PC-3 (cell line): ENCODE measurements at regions not wholly inside any gene's neighbourhood (a gene's known extent, or its start where the extent isn't known, plus 50 kb on each side); places are given as distances from the start of the nearest gene placed in this dataset.

Experiments
- ATAC-seq: fragments of 200-7000 bp; cut with Tn5 transposase; 2 replicates; pipeline ENCODE4 v1.9.1; 2020; ENCODE audit warnings: mild to moderate bottlenecking, moderate library complexity
- BruUV-seq: library from RNA; stranded (reverse); fragments of 400-500 nt; replicated peaks from 2 replicates; lab custom pipeline; 2021; lab: Mats Ljungman, UMichigan
- CTCF ChIA-PET: fragments of 300-600 bp; sonication (Branson Sonifier 250); formaldehyde crosslinking; loops from one replicate; lab custom pipeline; 2022; ENCODE audit warnings: antibody characterized with exemption; lab: Charles Lee
- POLR2A ChIA-PET: fragments of 300-600 bp; sonication (Branson Sonifier 250); formaldehyde crosslinking; loops from one replicate; lab custom pipeline; 2022; ENCODE audit warnings: antibody characterized with exemption; ENCODE audit not compliant: unreplicated experiment; lab: Charles Lee
- DNase-seq: peaks from one replicate; pipeline ENCODE4 v3.0.0-alpha.2; 2015
- H2AFZ ChIP-seq: fragments of 300-600 bp; sonication (generic); 2 replicates; pipeline ENCODE4 v1.6.0; 2016; ENCODE audit warnings: antibody characterized with exemption, low read length
- H3F3A ChIP-seq: fragments of 300-600 bp; sonication (generic); one replicate; pipeline ENCODE4 v1.6.0; 2017; ENCODE audit warnings: antibody characterized with exemption, low read length, control low read depth, mild to moderate bottlenecking; ENCODE audit not compliant: unreplicated experiment
- H3K27ac ChIP-seq: fragments of 300-600 bp; sonication (generic); 2 replicates; pipeline ENCODE4 v1.5.1; 2016; ENCODE audit warnings: mild to moderate bottlenecking, low read length
- H3K27me3 ChIP-seq: fragments of 300-600 bp; sonication (generic); 2 replicates; pipeline ENCODE4 v1.6.1; 2016; ENCODE audit warnings: low read length, mixed read lengths
- H3K36me3 ChIP-seq: fragments of 300-600 bp; sonication (generic); 2 replicates; pipeline ENCODE4 v1.6.1; 2016; ENCODE audit warnings: low read depth, mixed run types, low read length, mixed read lengths
- H3K4me1 ChIP-seq: fragments of 300-600 bp; sonication (generic); 2 replicates; pipeline ENCODE4 v1.5.1; 2016; ENCODE audit warnings: low read length; ENCODE audit not compliant: insufficient read depth
- H3K4me2 ChIP-seq: fragments of 300-600 bp; sonication (generic); 2 replicates; pipeline ENCODE4 v1.6.0; 2016; ENCODE audit warnings: low read length
- H3K4me3 ChIP-seq: fragments of 300-600 bp; sonication (generic); 2 replicates; pipeline ENCODE4 v1.5.1; 2016; ENCODE audit warnings: mild to moderate bottlenecking, low read length, mixed read lengths
- H3K79me2 ChIP-seq: fragments of 300-600 bp; sonication (generic); 2 replicates; pipeline ENCODE4 v1.6.1; 2017; ENCODE audit warnings: low read length, mixed read lengths
- H3K9ac ChIP-seq: fragments of 300-600 bp; sonication (generic); 2 replicates; pipeline ENCODE4 v1.6.0; 2016; ENCODE audit warnings: mild to moderate bottlenecking, low read length
- H3K9me2 ChIP-seq: fragments of 300-600 bp; sonication (generic); replicated peaks from 2 replicates; pipeline ENCODE4 v1.6.1; 2016; ENCODE audit warnings: mixed run types, low read length, mixed read lengths
- H3K9me3 ChIP-seq: fragments of 300-600 bp; sonication (generic); 2 replicates; pipeline ENCODE4 v1.6.1; 2016; ENCODE audit warnings: low read length, mixed read lengths
- H4K20me1 ChIP-seq: fragments of 300-600 bp; sonication (generic); 2 replicates; pipeline ENCODE4 v1.6.1; 2016; ENCODE audit warnings: low read length, mixed read lengths
- CTCF ChIP-seq: fragments of 300-600 bp; sonication (generic); conservative IDR thresholded peaks from 2 replicates; pipeline ENCODE4 v1.5.1; 2017; ENCODE audit warnings: antibody characterized with exemption, low read depth, mild to moderate bottlenecking, low read length
- EZH2 ChIP-seq: fragments of 300-600 bp; sonication (generic); IDR thresholded peaks from one replicate; pipeline ENCODE4 v1.6.1; 2017; ENCODE audit warnings: antibody characterized with exemption, mild to moderate bottlenecking, low read length; ENCODE audit not compliant: unreplicated experiment
- EZH2phosphoT487 ChIP-seq: fragments of 300-600 bp; sonication (generic); IDR thresholded peaks from 2 replicates; pipeline ENCODE4 v1.6.1; 2018; ENCODE audit warnings: mild to moderate bottlenecking, antibody characterized with exemption, low read length, borderline replicate concordance
- intact Hi-C: fragments of 100-400 bp; cut with micrococcal nuclease; formaldehyde crosslinking; loops from 2 replicates; pipeline ENCODE4 v1.9.0; 2023

- H3K4me3 ChIP-seq, result no peak overlapping the region
- peak; percentile 37 for DNase-seq
- H2AFZ ChIP-seq, result no peak overlapping the region
- no peaks in the 10 kb centered on the region for H3K36me3 ChIP-seq
- H4K20me1 ChIP-seq, result no peaks in the 10 kb centered on the region
- H3K9ac ChIP-seq, result no peak overlapping the region
- no peaks in the 10 kb centered on the region for H3K9me3 ChIP-seq
- no peaks in the 10 kb centered on the region for H3K4me1 ChIP-seq
- H3K27ac ChIP-seq, result no peak overlapping the region
- no peak for ATAC-seq
- no TSS peak for BruUV-seq
- H3F3A ChIP-seq, result no peaks in the 10 kb centered on the region
- no peaks in the 10 kb centered on the region for H3K27me3 ChIP-seq
- no peak overlapping the region for H3K4me2 ChIP-seq
- no peaks in the 10 kb centered on the region for H3K79me2 ChIP-seq
- ChIA-PET CTCF (no interaction called here), POLR2A (no interaction called here)
- peak; percentile 64 for TF ChIP-seq CTCF
- no peak for TF ChIP-seq EZH2
- TF ChIP-seq EZH2phosphoT487, result no peak
- H3K9me2 ChIP-seq, result no peaks in the 10 kb centered on the region
- intact Hi-C loops, result loop anchor here (5.0 kb wide), 1 partner anchor 208 kb away; no protein-coding TSS in a partner anchor
Observed at GRCh38 chrX:115988825-115989224, 181.7 kb upstream of the AGTR2 start.

GRCh38 chrX:115989686-115990085 lies 180.9 kb upstream of the AGTR2 start:
- ChIA-PET CTCF (no interaction called here), POLR2A (no interaction called here)
- no peak overlapping the region for H3K4me2 ChIP-seq
- H3K9me3 ChIP-seq, result no peaks in the 10 kb centered on the region
- no peaks in the 10 kb centered on the region for H3K36me3 ChIP-seq
- DNase-seq (no peak), ATAC-seq (no peak)
- H3K27ac ChIP-seq, result no peak overlapping the region
- no peaks in the 10 kb centered on the region for H3K9me2 ChIP-seq
- no peak overlapping the region for H3K4me3 ChIP-seq
- H3K4me1 ChIP-seq, result no peaks in the 10 kb centered on the region
- H3K27me3 ChIP-seq, result no peaks in the 10 kb centered on the region
- intact Hi-C loops, result loop anchor here (5.0 kb wide), 1 partner anchor 208 kb away; no protein-coding TSS in a partner anchor
- TF ChIP-seq CTCF (no peak), EZH2phosphoT487 (no peak), EZH2 (no peak)
- H3K79me2 ChIP-seq, result no peaks in the 10 kb centered on the region
- no peak overlapping the region for H2AFZ ChIP-seq
- no TSS peak for BruUV-seq
- H4K20me1 ChIP-seq, result no peaks in the 10 kb centered on the region
- H3K9ac ChIP-seq, result no peak overlapping the region
- no peaks in the 10 kb centered on the region for H3F3A ChIP-seq

GRCh38 chrX:116009346-116009745 lies 161.2 kb upstream of the AGTR2 start:
- H4K20me1 ChIP-seq, result no peaks in the 10 kb centered on the region
- no peaks in the 10 kb centered on the region for H3K79me2 ChIP-seq
- no peak overlapping the region for H3K4me2 ChIP-seq
- no peak overlapping the region for H3K9ac ChIP-seq
- peaks cover 13% of the 10 kb centered on the region for H3K27me3 ChIP-seq
- H2AFZ ChIP-seq, result no peak overlapping the region
- H3K9me3 ChIP-seq, result no peaks in the 10 kb centered on the region
- no peak overlapping the region for H3K27ac ChIP-seq
- no peak for TF ChIP-seq EZH2
- no peak for TF ChIP-seq CTCF
- no peak for TF ChIP-seq EZH2phosphoT487
- H3F3A ChIP-seq, result no peaks in the 10 kb centered on the region
- intact Hi-C loops, result no loop called here
- no TSS peak for BruUV-seq
- H3K4me1 ChIP-seq, result no peaks in the 10 kb centered on the region
- H3K36me3 ChIP-seq, result no peaks in the 10 kb centered on the region
- ChIA-PET POLR2A (no interaction called here), CTCF (no interaction called here)
- no peak for DNase-seq
- no peaks in the 10 kb centered on the region for H3K9me2 ChIP-seq
- H3K4me3 ChIP-seq, result no peak overlapping the region
- no peak for ATAC-seq
